ENCODE measurements at regions not wholly inside any gene's neighbourhood (a gene's known extent, or its start where the extent isn't known, plus 50 kb on each side); places are given as distances from the start of the nearest gene placed in this dataset.
"Not testable (repeated sequence)": the region's sequence is repeated elsewhere in the genome, so short reads cannot be mapped to it uniquely, and the experiment has no call there.

DNA sequence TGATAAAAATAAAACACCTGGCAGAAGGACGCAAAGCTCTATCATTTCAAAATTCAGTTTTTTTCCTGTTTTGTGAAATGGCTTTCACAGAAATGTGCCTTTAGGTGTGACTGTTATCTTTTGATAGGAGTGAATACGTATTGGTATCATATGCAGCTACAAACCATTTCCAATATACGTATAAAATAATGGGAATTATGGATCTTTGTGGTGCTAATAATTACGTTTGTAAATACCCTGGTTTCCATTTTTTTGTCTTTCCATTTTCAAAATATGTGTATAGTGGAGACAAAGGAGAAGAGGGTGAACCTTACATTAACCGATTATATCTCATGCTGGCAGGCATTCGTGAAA is 108.7 kb upstream of the GMDS start:
- Histone ChIP-seq H3K27me3 (ENCODE audit: control insufficient read depth in 3 of 3, insufficient read depth in 3 of 3, low read length in 3 of 3) (no peaks in the 10 kb centered on the region), H3K9ac (ENCODE audit: low read depth in 1 of 3, low read length in 3 of 3) (no peak overlapping the region), H3K36me3 (ENCODE audit: control insufficient read depth in 3 of 3, insufficient read depth in 3 of 3, low read length in 3 of 3) (no peaks in the 10 kb centered on the region), H3K9me3 (ENCODE audit: control insufficient read depth in 3 of 3, low read length in 3 of 3) (no peaks in the 10 kb centered on the region), H3K4me1 (ENCODE audit: control insufficient read depth in 3 of 3, insufficient read depth in 3 of 3, low read length in 3 of 3) (no peaks in the 10 kb centered on the region), H3K4me3 (ENCODE audit: low read length in 3 of 3) (no peak overlapping the region), H3K27ac (ENCODE audit: low read depth, low read length) (no peak overlapping the region)

DNA sequence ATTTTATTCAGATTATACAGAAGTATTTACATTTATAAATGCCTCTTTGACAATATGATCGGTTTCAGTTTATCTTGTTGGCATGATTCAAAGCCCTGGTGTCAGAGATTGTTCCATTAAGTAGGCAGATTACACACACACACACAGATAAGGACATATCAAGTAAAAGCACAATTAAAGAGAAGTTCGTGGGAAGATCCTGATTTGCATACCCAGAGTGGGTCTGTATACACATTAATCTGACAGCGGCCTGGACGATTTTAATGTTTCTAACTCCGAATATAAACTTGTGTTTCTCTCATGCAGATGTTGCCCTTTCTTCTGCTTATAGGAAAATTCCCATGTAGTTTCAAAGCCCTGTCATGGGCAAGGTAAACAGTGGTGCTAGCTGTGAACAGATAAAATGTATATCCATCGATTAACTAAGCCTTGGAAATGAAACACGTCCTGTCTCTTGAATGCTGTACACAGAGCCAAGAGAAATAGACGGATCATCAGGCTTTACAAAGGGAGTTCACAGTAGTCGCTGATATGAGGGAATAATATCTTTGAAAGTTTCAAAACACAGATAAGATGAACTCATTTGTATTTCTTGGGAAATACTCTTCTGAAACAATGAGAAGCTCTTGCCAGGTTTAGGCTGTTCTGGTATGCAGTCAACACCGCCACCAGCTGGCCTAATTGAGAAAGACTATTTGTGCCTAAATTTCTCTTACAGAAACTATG is 108.2 kb upstream of the GMDS start:
- H3K36me3 ChIP-seq (ENCODE audit: control insufficient read depth in 3 of 3, insufficient read depth in 3 of 3, low read length in 3 of 3) = no peaks in the 10 kb centered on the region
- H3K4me1 ChIP-seq (ENCODE audit: control insufficient read depth in 3 of 3, insufficient read depth in 3 of 3, low read length in 3 of 3) = no peaks in the 10 kb centered on the region
- no peak overlapping the region for H3K9ac ChIP-seq (ENCODE audit: low read depth in 1 of 3, low read length in 3 of 3)
- no peaks in the 10 kb centered on the region for H3K9me3 ChIP-seq (ENCODE audit: control insufficient read depth in 3 of 3, low read length in 3 of 3)
- H3K27me3 ChIP-seq (ENCODE audit: control insufficient read depth in 3 of 3, insufficient read depth in 3 of 3, low read length in 3 of 3) = no peaks in the 10 kb centered on the region
- no peak overlapping the region for H3K27ac ChIP-seq (ENCODE audit: low read depth, low read length)
- no peak overlapping the region for H3K4me3 ChIP-seq (ENCODE audit: low read length in 3 of 3)

DNA sequence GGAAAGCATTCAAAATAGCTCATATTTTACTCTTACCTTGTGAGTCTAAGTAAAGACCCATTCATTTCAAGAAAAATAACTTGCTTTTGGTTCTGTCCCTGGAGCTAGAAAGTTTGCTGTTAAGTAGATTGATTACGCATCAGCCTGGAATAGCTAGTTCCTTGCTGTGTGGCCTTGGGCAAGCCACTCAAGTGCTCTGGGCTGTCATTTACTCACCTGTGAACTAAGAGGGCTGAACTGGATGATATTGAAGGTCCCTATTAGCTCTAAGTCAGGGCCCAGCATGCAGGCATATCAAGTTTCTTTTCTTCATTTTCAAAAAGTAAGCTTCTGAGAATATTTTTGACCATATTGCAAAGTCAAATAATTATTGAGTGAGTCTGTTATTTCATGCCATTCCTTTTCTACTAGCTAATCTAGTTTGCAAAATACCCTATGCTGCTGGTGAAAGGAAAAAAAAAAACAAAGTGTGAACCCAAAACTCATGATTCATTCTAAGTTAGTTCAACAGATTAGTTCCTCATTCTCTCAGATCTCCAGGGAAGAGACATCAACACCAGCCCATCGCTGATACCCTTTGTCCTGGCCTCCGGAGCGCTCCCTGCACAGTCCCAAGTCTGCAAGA is 106.5 kb upstream of the GMDS start:
- Histone ChIP-seq H3K4me3 (ENCODE audit: low read length in 3 of 3) (no peak overlapping the region), H3K4me1 (ENCODE audit: control insufficient read depth in 3 of 3, insufficient read depth in 3 of 3, low read length in 3 of 3) (no peaks in the 10 kb centered on the region), H3K36me3 (ENCODE audit: control insufficient read depth in 3 of 3, insufficient read depth in 3 of 3, low read length in 3 of 3) (no peaks in the 10 kb centered on the region), H3K9ac (ENCODE audit: low read depth in 1 of 3, low read length in 3 of 3) (no peak overlapping the region), H3K9me3 (ENCODE audit: control insufficient read depth in 3 of 3, low read length in 3 of 3) (no peaks in the 10 kb centered on the region), H3K27me3 (ENCODE audit: control insufficient read depth in 3 of 3, insufficient read depth in 3 of 3, low read length in 3 of 3) (no peaks in the 10 kb centered on the region), H3K27ac (ENCODE audit: low read depth, low read length) (no peak overlapping the region)

GRCh38 chr6:2351090-2351489 is 105.7 kb upstream of the GMDS start:
- no peaks in the 10 kb centered on the region for H3K4me1 ChIP-seq (ENCODE audit: control insufficient read depth in 3 of 3, insufficient read depth in 3 of 3, low read length in 3 of 3)
- H3K27me3 ChIP-seq (ENCODE audit: control insufficient read depth in 3 of 3, insufficient read depth in 3 of 3, low read length in 3 of 3) = no peaks in the 10 kb centered on the region
- H3K9me3 ChIP-seq (ENCODE audit: control insufficient read depth in 3 of 3, low read length in 3 of 3) = no peaks in the 10 kb centered on the region
- H3K36me3 ChIP-seq (ENCODE audit: control insufficient read depth in 3 of 3, insufficient read depth in 3 of 3, low read length in 3 of 3) = no peaks in the 10 kb centered on the region
- no peak overlapping the region for H3K27ac ChIP-seq (ENCODE audit: low read depth, low read length)
- H3K9ac ChIP-seq (ENCODE audit: low read depth in 1 of 3, low read length in 3 of 3) = no peak overlapping the region
- no peak overlapping the region for H3K4me3 ChIP-seq (ENCODE audit: low read length in 3 of 3)

DNA sequence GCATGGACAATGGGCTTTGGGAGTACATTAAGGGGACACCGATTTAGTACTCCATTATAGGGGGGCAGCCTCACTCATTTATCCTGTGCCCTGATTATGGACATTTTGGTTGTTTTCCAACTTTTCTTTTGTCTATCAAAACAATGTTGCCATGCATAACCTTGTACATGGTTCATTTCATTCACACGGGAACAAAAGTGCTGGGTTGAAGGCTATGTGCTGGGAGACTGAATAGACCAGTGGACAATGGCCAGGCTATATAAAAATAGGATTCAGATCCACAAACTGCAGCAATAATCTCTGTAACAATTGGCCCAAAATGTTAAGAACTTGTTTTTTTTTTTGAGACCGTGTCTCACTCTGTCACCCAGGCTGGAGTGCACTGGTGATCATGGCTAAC is 100.7 kb upstream of the GMDS start:
- Histone ChIP-seq H3K9me3 (ENCODE audit: control insufficient read depth in 3 of 3, low read length in 3 of 3) (no peaks in the 10 kb centered on the region), H3K4me3 (ENCODE audit: low read length in 3 of 3) (no peak overlapping the region), H3K36me3 (ENCODE audit: control insufficient read depth in 3 of 3, insufficient read depth in 3 of 3, low read length in 3 of 3) (no peaks in the 10 kb centered on the region), H3K4me1 (ENCODE audit: control insufficient read depth in 3 of 3, insufficient read depth in 3 of 3, low read length in 3 of 3) (no peaks in the 10 kb centered on the region), H3K9ac (ENCODE audit: low read depth in 1 of 3, low read length in 3 of 3) (no peak overlapping the region), H3K27me3 (ENCODE audit: control insufficient read depth in 3 of 3, insufficient read depth in 3 of 3, low read length in 3 of 3) (no peaks in the 10 kb centered on the region), H3K27ac (ENCODE audit: low read depth, low read length) (no peak overlapping the region)

DNA sequence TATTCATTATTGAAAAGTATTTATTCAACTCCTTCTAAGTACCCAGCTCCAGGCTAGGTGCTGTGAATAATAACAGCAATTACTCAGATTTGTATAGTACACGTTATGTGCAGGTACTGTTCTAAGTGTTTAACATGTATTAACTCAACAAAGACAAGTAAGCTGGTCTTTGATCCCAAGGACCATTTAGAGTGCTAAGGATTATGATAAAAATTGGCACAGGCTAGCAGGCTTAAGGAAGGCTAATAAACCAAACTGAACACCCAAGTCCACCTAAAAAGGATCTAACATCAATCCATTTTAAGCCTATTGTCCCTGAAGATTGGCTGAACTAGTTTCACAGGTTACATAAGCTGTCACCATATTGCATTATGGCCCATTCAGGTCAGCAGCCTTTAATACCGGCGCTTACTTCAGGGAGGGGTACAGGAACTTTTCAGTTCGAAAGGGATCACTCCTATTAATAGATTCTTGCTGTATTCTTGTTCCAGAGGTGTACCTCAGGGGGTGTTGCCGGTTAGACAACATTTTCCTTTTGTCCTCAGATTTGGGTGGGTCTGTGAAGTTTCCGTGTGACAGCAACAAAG is 99.0 kb upstream of the GMDS start:
- Histone ChIP-seq H3K27ac (ENCODE audit: low read depth, low read length) (no peak overlapping the region), H3K27me3 (ENCODE audit: control insufficient read depth in 3 of 3, insufficient read depth in 3 of 3, low read length in 3 of 3) (no peaks in the 10 kb centered on the region), H3K9ac (ENCODE audit: low read depth in 1 of 3, low read length in 3 of 3) (no peak overlapping the region), H3K9me3 (ENCODE audit: control insufficient read depth in 3 of 3, low read length in 3 of 3) (no peaks in the 10 kb centered on the region), H3K4me3 (ENCODE audit: low read length in 3 of 3) (no peak overlapping the region), H3K4me1 (ENCODE audit: control insufficient read depth in 3 of 3, insufficient read depth in 3 of 3, low read length in 3 of 3) (no peaks in the 10 kb centered on the region), H3K36me3 (ENCODE audit: control insufficient read depth in 3 of 3, insufficient read depth in 3 of 3, low read length in 3 of 3) (no peaks in the 10 kb centered on the region)

DNA sequence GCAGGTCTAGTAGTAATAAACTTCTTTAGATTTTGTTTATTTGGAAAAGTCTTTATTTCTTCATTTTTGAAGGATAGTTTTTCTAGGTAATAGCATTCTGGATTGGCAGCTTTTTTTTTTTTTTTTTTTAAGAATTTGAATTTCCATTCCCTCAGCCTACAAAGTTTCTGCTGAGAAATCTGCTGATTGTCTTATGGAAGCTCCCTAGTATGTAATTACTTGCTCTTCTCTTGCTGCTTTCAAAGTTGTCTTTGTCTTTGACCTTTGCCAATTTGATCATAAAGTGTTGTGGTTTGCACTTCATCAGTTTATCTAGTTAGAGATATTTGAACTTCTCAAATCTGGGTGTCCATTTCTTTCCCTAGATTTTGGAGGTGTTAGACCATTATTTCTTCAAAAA is 82.2 kb upstream of the GMDS start:
- no peaks in the 10 kb centered on the region for H3K4me1 ChIP-seq (ENCODE audit: control insufficient read depth in 3 of 3, insufficient read depth in 3 of 3, low read length in 3 of 3)
- H3K27me3 ChIP-seq (ENCODE audit: control insufficient read depth in 3 of 3, insufficient read depth in 3 of 3, low read length in 3 of 3) = no peaks in the 10 kb centered on the region
- no peak overlapping the region for H3K9ac ChIP-seq (ENCODE audit: low read depth in 1 of 3, low read length in 3 of 3)
- H3K27ac ChIP-seq (ENCODE audit: low read depth, low read length) = no peak overlapping the region
- H3K36me3 ChIP-seq (ENCODE audit: control insufficient read depth in 3 of 3, insufficient read depth in 3 of 3, low read length in 3 of 3) = peaks cover 0 to 3% (median 0%) of the 10 kb centered on the region in 3 donors
- no peak overlapping the region for H3K4me3 ChIP-seq (ENCODE audit: low read length in 3 of 3)
- peaks cover 0 to 4% (median 2%) of the 10 kb centered on the region in 3 donors for H3K9me3 ChIP-seq (ENCODE audit: control insufficient read depth in 3 of 3, low read length in 3 of 3)

GRCh38 chr6:2324166-2324953 is 79.0 kb upstream of the GMDS start:
- H3K4me1 ChIP-seq (ENCODE audit: control insufficient read depth in 3 of 3, insufficient read depth in 3 of 3, low read length in 3 of 3) = no peaks in the 10 kb centered on the region
- H3K9ac ChIP-seq (ENCODE audit: low read depth in 1 of 3, low read length in 3 of 3) = no peak overlapping the region
- no peak overlapping the region for H3K27ac ChIP-seq (ENCODE audit: low read depth, low read length)
- no peaks in the 10 kb centered on the region for H3K36me3 ChIP-seq (ENCODE audit: control insufficient read depth in 3 of 3, insufficient read depth in 3 of 3, low read length in 3 of 3)
- peaks cover 0 to 4% (median 4%) of the 10 kb centered on the region in 3 donors for H3K9me3 ChIP-seq (ENCODE audit: control insufficient read depth in 3 of 3, low read length in 3 of 3)
- H3K4me3 ChIP-seq (ENCODE audit: low read length in 3 of 3) = no peak overlapping the region
- no peaks in the 10 kb centered on the region for H3K27me3 ChIP-seq (ENCODE audit: control insufficient read depth in 3 of 3, insufficient read depth in 3 of 3, low read length in 3 of 3)

GRCh38 chr6:2317498-2317897 is 72.1 kb upstream of the GMDS start:
- not testable (repeated sequence) for H3K9me3 ChIP-seq (ENCODE audit: control insufficient read depth in 3 of 3, low read length in 3 of 3); H3K9ac ChIP-seq (ENCODE audit: low read depth in 1 of 3, low read length in 3 of 3); H3K4me1 ChIP-seq (ENCODE audit: control insufficient read depth in 3 of 3, insufficient read depth in 3 of 3, low read length in 3 of 3); H3K27me3 ChIP-seq (ENCODE audit: control insufficient read depth in 3 of 3, insufficient read depth in 3 of 3, low read length in 3 of 3); H3K36me3 ChIP-seq (ENCODE audit: control insufficient read depth in 3 of 3, insufficient read depth in 3 of 3, low read length in 3 of 3); H3K4me3 ChIP-seq (ENCODE audit: low read length in 3 of 3); H3K27ac ChIP-seq (ENCODE audit: low read depth, low read length)

DNA sequence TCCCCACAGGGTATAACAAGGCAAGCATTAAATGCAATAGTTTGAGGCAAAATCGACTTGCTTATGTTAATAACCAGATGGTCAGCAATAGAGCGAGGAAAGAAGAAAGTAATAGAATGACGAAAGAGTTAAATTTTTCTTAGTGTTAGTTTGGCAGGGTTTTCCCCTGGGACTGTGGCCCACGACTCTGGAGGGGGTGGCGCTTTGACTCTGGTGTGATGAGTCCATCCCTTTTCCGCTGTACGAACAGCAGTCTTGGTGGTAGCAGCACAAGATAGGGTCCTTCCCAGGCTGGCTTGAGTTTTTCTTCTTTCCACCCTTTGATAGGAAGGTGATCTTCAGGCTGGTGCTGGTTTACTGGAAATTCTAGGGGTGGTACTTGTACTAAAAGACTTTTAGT is 69.2 kb upstream of the GMDS start:
- H3K9me3 ChIP-seq (ENCODE audit: control insufficient read depth in 3 of 3, low read length in 3 of 3) = no peaks in the 10 kb centered on the region
- no peaks in the 10 kb centered on the region for H3K36me3 ChIP-seq (ENCODE audit: control insufficient read depth in 3 of 3, insufficient read depth in 3 of 3, low read length in 3 of 3)
- H3K27me3 ChIP-seq (ENCODE audit: control insufficient read depth in 3 of 3, insufficient read depth in 3 of 3, low read length in 3 of 3) = no peaks in the 10 kb centered on the region
- H3K4me1 ChIP-seq (ENCODE audit: control insufficient read depth in 3 of 3, insufficient read depth in 3 of 3, low read length in 3 of 3) = no peaks in the 10 kb centered on the region
- H3K27ac ChIP-seq (ENCODE audit: low read depth, low read length) = no peak overlapping the region
- no peak overlapping the region for H3K4me3 ChIP-seq (ENCODE audit: low read length in 3 of 3)
- H3K9ac ChIP-seq (ENCODE audit: low read depth in 1 of 3, low read length in 3 of 3) = no peak overlapping the region

All from skeletal muscle tissue (tissue), 3 donors.